ELF-1 (cell line): ENCODE measurements at regions not wholly inside any gene's neighbourhood (a gene's known extent, or its start where the extent isn't known, plus 50 kb on each side); places are given as distances from the start of the nearest gene placed in this dataset.

Experiments used
- DNase-seq: peaks from one replicate; pipeline ENCODE4 v3.0.0-alpha.2; 2016; ENCODE audit warnings: low read depth, low spot score

DNA sequence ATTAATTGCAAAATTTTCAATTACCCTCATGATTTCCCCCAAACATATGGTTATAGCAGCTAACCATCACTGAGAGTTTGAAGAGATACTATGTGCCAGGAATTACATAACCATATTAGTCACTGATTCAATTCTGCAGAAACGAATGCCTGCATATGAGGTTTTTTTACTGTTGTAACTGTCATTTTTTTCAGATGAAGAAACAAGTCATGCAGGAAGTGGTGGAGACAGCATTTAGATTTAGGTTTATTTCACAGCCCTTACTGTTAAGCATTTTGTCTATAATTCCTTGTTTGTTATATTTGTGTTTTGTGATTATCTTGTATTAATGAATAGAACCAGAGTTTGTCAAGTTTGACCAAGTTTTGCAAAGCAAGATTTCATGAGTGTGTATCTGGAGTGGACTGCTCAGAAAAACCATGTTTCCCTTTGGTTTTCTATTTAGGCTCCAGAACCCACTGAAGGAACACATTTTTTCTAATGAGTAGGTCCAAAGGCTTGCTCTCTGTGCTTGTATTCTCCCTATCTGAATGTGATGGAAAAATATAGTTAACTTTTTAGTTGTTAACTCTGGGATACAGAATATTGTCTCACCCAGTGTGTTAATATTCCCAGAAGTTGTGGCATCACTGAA is 308.5 kb upstream of the ADAMTS5 start:
- DNase-seq = no peak

DNA sequence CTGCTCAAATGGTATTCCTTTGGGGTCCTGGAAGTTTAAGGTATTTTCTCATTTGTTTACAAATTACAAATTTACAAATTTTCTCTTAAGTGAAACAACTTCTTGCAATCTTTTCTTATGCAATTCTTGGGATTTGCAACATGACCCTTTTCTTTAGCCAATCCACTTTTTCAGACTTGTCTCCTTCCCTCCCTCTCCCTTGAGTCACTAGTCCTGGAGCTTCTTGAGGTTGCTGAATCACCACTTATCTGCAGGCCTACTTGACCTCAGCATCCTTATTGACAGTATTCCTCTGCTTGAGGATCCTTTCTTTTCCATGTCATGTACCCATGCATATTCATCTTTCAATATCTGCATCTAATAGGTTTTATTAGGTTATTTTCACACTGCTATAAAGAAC is 302.8 kb upstream of the ADAMTS5 start:
- no peak for DNase-seq

DNA sequence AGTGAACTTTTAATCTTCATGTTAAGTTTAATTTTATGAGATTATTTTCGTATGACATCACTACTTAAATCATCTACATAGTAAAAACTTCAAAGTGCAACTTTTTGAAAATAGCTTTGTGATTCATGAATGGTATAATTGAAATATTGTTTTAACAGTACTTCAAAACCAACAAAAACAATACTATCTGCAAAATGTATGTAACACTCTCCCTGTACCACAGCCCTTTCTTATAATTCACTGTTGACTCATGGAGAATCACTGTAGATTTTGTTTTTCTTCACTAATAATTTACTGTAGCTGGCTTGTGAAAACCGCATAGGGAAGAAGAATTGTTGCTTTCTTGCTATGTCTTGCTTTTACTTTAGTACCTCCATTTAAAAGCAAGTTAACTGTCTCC is 301.4 kb upstream of the ADAMTS5 start:
- DNase-seq = no peak

DNA sequence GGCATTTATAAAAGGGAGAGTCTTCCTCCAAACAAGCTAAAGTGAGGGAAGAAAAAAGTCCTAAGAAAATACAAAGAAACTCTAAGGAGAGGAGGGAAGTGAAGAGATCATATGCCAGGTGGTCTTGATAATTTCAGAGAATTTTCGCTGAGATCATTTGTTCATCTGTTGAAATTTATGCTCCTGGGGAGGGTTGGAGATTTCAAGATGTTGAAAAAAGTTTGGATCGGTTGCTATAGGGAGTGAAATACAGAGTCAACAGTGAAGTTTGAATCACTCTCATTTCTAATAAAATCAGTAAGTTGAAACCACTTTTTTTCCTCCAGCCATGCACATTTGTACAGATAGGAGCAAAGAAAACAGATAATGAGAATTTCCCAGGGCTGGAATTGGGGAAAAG is 299.1 kb upstream of the ADAMTS5 start:
- no peak for DNase-seq

DNA sequence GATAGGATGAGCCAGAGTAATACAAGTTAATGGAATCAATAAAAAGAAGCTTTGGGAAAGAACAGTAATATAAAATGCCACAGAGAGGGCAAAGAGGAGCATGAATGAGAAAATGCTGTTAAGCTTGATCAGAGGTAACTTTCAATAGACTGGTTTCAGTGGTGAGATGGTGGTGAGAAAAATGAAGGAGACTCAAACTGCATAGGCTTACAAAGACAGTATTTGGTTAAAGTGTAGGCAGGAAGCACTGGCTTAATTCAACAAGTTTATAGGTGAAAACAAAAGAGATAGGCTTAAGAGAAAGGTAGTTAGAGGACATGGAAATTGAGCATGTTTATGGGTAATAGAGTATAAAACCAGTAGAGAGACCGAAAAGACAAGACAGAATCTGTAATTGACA is 298.6 kb upstream of the ADAMTS5 start:
- no peak for DNase-seq

DNA sequence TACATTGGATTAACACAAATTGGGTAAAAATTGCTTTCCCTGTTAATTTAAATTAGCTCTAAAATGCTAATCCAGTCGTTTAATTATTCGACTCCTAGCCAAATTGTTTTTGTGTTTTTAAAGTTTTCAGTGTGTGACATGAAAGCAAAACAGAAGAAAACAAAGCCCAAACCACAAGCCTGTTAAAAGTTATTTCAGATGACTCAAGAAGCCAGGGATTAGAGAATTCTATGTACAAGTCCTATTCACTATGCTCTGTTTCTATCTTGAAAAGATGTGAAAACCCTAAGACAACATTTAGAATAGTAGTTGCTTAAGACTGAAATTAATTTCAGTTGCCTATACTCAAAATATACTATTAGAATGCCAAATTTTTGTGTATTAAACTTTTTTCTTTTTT is 294.8 kb upstream of the ADAMTS5 start:
- no peak for DNase-seq

DNA sequence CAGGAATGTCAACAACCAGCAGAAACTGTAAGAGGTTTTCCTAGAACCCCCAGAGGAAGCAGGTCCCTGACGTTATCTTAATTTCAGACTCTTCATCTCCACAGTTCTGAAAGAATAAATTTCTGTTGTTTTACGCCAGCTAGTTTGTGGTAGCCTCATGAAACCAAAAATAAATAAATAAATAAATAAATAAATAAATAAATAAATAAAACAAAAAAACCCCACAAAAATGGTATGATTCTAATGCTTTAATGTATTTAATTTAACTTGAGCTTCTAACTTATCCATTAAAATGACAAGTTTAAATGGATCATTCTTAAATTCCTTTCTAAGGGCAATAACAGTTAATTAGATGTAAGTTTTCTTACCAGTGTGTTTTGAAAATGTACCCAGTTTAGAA is 293.8 kb upstream of the ADAMTS5 start:
- no peak for DNase-seq

DNA sequence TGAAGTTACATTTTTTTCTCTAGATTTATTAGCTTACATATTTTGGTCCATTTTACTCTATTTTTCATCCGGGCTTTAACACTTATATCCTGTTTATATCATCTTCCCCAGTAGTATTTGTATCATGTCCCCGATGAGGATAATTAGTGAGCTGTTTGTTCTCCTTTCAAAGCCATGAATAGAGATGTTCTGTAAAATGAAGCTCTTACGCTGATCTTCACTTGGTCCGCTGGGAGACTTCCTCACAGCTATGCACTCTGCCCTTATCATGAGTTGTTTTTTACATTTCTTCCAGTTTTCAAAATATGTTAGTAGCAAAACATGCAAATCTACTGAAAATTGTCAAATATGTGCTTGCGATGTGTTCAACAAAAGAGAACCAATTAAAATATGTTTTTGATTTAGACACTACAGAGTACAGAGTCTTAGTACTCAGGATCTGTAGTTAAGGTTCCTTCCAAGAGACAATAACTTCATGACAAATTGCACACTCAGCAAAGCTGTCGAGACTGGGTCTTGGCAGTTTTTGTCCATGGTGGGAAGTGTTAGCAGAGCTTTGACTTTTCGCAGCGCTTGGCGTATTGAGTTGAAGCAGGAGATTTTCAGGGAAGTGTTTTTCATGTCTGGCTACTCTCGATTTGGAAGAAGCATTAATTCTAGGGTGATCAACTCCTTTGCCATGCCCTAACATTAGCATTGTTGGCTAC is 292.0 kb upstream of the ADAMTS5 start:
- DNase-seq = no peak

DNA sequence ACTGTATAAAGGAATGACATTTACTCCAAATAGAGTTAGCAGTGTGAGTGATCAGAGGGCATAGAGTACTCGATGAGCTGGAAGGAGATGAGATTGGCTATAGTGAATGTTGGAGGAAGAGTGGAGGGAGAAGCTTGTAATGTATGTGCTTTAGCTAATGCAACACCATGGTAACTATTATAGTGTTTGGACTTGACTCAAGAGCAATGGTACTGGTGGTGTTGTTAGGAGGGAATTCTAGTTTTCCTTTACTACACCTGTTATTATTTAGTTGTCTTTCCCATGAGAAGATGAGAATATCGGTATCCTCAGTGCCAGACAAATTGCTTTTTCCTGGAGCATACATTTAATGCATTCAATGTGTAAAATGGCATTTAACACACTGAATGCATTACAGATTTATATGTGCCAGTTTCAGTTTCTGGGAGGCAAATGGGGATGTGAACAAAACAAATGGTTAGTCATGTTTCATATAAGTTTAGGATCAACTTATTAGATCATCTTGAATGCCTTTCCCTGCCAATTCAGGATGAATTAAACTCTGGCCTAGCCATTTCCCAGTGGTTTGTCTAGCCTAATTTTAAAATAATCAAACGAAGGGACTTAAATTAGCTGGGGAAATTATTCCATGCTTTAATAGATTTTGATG is 291.1 kb upstream of the ADAMTS5 start:
- no peak for DNase-seq

DNA sequence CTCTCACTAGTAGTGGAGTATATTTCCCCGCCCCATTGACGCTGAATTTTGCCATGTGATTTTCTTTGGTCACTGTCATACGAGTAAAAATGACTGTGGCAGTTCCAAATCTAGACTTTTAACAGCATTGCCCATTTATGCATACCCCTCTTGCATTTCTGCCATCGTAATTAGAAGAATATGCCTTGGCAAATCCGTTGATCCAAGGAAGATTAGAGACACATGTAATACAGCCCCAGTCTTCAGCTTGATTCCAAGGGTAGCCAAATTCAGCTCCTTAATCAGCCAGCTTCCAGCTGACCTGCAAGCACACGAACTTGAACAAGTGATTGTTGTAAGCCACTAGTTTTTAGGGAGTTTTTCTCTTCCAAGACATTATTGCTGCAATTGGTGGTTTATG is 290.3 kb upstream of the ADAMTS5 start:
- DNase-seq = no peak

DNA sequence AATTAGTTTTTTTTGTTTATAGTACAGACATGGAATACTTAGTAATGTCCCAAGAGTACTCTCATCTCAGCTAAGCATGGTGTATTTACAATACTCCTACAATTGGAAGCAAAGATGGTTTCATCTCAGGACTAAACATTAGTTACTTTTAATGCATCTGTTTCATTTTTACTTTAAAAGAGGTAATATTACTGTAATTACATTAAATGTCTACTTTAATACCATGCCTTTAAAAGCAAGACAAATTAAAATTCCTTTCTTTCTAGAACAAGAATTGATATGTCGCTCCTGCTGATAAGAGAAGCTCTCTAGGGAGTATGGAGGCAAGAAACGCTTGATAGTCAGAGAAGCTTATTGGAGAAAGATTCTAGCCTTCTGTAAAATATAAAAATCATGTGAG is 284.9 kb upstream of the ADAMTS5 start:
- no peak for DNase-seq

DNA sequence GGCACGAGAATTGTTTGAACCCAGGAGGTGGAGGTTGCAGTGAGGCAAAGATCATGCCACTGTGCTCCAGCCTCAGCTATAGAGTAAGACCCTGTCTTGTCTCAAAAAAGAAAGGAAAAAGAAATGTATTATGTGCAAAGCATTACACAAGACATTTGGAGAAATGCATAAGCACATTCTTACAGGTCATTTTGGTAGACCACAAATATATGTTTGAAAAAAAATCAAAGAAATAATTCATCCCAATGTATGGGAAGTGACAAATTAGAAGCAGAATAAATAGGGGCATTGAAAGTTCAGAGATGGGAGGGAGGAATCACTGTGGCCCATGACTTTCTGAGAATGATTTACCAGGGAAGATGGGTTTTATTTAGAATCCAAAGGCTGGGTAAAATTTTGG is 283.5 kb upstream of the ADAMTS5 start:
- DNase-seq = no peak

DNA sequence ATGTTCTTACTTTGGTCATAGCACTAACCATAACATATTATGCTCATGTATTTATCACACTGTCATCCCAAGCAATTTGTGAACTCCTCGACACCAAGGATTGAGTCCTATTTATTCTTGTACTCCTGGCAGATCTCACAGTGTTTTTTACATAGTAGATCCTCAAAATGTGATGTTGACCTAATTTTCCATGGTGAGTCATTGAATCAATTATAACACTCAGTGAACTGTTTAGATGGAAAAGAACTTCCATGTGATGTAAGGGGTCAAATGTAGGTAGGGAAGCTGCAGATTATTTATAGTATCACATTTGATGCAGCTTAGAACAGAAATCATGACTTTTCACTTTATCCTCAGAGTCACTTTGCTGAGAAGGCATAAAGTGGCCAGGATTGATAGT is 281.9 kb upstream of the ADAMTS5 start:
- no peak for DNase-seq

DNA sequence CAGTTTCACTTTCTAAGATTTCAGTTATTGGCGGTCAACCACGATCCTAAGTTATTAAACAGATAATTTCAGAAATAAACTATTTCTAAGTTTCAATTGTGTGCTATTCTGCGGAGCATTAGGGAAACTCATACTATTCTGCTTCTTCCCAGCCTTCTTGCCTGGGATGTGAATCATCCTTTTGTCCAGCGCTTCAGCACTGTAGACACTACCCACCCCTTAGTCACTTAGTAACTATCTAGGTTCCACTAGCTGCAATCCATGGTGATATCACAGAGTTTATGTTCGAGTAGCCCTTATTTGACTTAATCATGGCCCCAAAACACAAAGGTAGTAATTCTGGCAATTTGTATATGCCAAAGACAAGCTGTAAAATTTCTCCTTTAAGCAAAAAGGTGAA is 279.9 kb upstream of the ADAMTS5 start:
- no peak for DNase-seq

DNA sequence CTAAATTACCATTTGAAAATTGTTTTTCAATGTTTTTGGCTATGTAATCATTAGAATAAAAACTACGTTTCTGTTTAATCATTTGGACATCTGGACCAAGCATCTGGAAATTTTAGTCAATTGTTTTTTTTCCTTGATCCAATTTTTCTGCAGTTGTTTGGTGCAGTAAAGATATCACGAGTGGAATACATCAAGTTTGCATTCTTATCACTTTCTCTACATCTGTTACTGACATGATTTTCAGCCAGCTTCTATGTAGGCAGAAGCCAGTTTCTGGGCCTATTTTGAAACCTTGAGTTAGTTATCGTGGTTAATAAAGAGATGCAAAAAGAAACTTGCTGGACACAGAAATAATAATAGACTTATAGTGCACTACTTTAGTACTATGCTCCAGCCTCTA is 277.9 kb upstream of the ADAMTS5 start:
- no peak for DNase-seq

DNA sequence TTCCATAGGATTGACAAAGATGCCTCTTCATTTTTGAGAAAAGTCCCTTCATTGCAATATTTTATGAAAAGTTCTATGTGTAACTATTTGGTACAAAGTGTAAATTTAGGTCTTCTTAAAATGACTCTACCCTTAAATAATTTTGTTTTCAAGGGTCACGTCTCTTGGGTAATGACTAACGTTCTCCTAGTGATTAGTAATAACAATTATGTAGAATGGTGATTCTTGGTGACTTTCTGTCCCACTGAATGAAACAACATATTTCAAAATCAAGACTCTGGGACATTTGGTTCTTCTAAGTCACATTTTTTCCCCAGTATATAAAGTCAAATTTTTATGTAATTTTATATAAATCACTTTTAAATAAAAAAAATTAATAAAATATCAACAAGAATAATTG is 277.5 kb upstream of the ADAMTS5 start:
- no peak for DNase-seq

DNA sequence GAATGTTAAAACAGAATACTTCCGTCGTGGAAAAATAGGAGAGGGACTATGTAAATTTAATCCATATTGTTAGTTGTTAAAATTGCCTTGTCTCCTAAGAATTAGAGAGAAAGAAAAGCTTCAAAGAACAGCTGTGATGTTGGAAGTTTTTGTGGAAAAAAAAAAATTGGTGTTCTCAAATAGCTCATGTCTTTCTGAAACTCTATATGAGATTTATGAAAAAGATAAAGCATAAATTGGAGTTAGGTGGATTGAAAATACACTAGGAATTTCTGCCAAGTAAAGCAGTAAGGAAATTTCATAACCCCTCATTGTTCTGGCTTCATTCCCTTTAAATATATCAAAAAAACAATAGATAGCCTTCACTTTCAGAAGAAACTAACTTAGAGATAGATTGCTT is 274.0 kb upstream of the ADAMTS5 start:
- no peak for DNase-seq

DNA sequence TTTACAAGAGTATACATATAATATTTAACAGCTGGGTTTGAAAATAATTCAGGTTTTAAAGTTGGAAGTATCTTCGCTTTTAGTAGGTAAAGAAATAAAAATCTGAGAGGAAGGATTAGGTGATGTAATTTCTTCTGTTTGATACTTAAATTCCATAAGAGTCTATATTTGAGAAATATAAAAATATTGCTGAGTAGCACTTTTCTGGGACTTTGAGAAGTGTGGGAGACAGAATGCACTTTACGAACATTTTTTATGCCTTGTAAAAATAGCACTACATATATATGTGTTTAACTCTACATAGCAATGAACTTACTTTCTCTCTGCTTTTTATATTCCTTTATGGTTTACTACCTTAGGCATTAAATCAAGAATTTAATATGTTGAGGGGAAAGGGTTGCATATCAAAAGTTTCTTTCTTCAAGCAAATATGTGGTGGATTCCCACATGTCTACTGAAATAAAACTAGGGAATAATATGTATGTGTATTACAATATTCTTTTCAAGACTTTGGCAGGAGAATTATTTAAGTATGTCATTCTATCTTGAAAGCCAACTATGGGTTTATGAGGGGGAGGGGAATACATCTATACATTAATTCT is 266.7 kb upstream of the ADAMTS5 start:
- DNase-seq = no peak

DNA sequence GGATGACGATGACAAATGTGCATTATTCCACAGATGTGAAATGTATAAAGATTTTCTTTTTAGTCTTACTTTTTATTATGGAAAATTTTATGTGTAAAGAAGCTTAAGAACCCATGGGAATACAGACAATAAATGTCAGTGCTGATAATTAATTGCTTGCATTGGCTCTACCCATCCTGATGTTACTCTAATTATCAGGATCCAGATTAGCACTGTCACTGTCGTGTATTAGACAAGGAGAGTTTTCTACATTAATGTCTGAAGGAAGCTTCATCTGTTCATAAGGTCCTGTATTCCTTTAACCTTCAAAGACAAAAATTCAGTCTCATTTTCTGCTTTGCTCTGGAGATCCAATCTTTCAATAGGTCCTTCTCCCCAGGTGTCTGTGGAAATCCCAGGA is 259.1 kb upstream of the ADAMTS5 start:
- no peak for DNase-seq

DNA sequence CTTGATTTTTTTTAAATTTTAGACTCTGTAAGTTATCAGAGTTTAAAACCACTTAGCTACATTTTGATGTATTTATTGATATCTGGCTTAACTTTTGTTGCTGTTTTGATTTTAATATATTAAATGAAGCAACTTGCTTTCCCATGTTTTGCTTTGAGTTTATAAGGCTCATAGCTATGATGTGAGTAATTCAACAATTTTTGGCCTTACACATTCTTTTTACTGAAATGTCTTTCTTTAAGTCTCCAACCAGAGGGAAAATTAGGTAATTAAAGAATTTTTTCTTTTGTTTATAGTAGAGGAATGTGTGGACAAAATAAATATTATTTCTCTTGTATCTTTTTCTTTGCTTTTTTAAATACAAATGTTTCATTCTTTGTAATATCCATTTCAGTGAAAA is 258.3 kb upstream of the ADAMTS5 start:
- DNase-seq = no peak

DNA sequence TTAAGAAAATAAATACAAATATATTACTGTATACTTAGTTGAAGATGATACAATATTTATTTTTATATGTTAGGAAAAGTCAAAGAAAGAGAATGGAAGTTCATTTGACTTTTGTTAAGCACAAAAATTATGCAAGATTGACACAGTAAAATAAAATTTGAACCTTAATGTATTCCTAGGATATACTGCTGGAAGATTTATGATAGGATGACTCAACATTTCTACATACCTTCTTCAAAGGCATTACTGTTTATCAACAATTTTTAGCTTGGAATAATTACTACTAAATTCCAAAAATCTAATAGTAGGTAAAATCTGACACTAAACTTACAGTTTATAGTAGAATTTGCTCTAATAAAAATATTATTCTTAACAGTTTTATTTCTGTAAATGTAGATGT is 257.3 kb upstream of the ADAMTS5 start:
- DNase-seq = no peak

DNA sequence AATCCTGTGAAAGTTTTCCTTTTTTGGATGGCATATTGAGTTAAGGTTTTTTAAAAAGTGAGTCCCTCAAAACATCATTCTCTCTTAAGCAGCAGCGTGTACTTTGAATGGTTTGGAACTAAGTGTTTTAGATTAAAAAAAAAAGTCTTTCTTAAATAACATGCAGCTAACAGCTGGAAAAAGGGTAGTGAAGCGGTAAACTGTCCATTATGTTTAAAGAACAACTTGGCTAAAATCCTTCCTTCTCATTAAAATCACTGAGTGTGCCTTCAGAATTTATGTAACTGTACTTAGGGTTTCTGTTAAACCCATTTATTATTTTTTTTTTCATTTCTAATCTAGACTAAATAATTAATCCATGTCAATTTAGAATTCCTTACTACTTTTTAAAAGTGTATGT is 254.2 kb upstream of the ADAMTS5 start:
- no peak for DNase-seq

DNA sequence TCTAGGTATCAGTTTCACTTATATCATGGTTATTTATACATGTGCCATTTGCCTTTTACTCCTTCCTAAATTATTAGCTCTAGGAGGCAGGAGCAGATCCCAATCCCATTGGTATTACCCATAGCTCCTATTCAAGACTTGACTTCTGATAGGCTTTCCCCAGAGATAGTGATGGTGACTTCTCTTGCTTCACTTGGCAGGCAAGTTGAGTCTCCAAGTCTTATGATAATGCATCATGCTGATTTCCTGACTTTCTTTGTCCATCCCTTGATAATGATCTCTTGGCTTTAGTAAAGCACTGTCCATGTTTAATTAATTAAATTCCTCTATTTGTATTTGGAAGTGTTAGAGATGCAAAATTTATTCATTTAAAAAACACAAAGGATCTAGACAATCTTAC is 253.5 kb upstream of the ADAMTS5 start:
- no peak for DNase-seq
